ENCODE measurements at regions not wholly inside any gene's neighbourhood (a gene's known extent, or its start where the extent isn't known, plus 50 kb on each side); places are given as distances from the start of the nearest gene placed in this dataset.

DNA sequence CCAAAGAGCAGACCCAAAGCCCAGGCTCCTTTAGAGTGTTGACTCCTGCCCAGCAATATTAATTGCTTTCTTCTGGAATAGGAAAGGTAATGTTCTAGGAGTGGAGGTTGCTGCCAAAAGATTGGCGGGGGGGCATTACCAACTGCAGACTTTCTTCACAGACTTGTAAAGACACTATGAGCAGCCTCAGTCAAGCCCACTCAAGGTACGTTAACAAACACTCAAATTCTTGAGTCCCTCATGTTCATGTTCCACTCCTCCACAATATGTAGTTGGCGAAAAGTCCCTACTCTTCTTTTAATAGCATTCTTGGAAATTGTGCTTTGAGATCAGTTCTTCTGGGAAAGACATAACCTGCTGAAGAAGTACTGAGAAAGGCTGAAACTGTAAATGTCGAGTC lies 409.2 kb upstream of the KIF2A start:
- ATAC-seq, result no peak

DNA sequence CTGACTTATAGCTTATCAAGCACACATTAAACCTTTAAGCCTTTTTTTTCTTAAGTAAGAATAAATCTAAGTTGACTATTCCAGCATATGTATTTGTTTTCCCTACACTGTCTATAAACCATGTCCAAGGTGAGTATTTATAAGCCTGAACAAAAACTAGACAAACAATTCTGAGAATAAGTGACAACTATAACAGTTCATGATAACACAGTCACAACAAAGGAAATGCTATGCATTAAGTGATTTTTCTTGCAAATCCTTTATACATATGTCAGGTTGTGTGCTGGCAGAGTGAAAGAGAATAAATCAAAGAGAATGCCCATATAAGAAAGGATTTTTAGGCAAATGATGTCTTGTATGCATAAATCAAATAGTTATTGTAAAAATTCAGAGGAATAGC lies 408.8 kb upstream of the KIF2A start:
- no peak for TF ChIP-seq CSDC2 (CRISPR knock-in tag; IDR thresholded peaks at IDR 0.05)
- no peak for TF ChIP-seq PATZ1 (CRISPR knock-in tag; IDR thresholded peaks at IDR 0.05; ENCODE audit: borderline replicate concordance)
- TF ChIP-seq TOX (CRISPR knock-in tag; IDR thresholded peaks at IDR 0.05; ENCODE audit: borderline replicate concordance), result no peak
- no peak for TF ChIP-seq ZFP30 (CRISPR knock-in tag; IDR thresholded peaks at IDR 0.05)
- no peak for TF ChIP-seq TSHZ2 (CRISPR knock-in tag; IDR thresholded peaks at IDR 0.05)
- no peak for TF ChIP-seq ZNF565 (CRISPR knock-in tag; conservative IDR thresholded peaks at IDR 0.05; ENCODE audit: low read depth)
- TF ChIP-seq OSR1 (CRISPR knock-in tag; IDR thresholded peaks at IDR 0.05), result no peak
- TF ChIP-seq, protein P1, sequence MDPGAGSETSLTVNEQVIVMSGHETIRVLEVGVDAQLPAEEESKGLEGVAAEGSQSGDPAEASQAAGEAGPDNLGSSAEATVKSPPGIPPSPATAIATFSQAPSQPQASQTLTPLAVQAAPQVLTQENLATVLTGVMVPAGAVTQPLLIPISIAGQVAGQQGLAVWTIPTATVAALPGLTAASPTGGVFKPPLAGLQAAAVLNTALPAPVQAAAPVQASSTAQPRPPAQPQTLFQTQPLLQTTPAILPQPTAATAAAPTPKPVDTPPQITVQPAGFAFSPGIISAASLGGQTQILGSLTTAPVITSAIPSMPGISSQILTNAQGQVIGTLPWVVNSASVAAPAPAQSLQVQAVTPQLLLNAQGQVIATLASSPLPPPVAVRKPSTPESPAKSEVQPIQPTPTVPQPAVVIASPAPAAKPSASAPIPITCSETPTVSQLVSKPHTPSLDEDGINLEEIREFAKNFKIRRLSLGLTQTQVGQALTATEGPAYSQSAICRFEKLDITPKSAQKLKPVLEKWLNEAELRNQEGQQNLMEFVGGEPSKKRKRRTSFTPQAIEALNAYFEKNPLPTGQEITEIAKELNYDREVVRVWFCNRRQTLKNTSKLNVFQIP (CRISPR knock-in tag; IDR thresholded peaks at IDR 0.05; ENCODE audit: borderline replicate concordance, low read depth), result no peak
- TF ChIP-seq ZNF8 (CRISPR knock-in tag; IDR thresholded peaks at IDR 0.05), result no peak
- no peak for TF ChIP-seq ZFP3 (CRISPR knock-in tag; IDR thresholded peaks at IDR 0.05)
- TF ChIP-seq RARB (CRISPR knock-in tag; IDR thresholded peaks at IDR 0.05), result no peak
- TF ChIP-seq, protein P2, sequence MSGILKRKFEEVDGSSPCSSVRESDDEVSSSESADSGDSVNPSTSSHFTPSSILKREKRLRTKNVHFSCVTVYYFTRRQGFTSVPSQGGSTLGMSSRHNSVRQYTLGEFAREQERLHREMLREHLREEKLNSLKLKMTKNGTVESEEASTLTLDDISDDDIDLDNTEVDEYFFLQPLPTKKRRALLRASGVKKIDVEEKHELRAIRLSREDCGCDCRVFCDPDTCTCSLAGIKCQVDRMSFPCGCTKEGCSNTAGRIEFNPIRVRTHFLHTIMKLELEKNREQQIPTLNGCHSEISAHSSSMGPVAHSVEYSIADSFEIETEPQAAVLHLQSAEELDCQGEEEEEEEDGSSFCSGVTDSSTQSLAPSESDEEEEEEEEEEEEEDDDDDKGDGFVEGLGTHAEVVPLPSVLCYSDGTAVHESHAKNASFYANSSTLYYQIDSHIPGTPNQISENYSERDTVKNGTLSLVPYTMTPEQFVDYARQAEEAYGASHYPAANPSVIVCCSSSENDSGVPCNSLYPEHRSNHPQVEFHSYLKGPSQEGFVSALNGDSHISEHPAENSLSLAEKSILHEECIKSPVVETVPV (CRISPR knock-in tag; IDR thresholded peaks at IDR 0.05), result no peak
- ATAC-seq, result no peak

More for the DNA sequence above, 409.2 kb upstream of the KIF2A start:
- TF ChIP-seq ZNF70 (CRISPR knock-in tag; IDR thresholded peaks at IDR 0.05) (no peak), PATZ1 (CRISPR knock-in tag; IDR thresholded peaks at IDR 0.05; ENCODE audit: borderline replicate concordance) (no peak), ZNF565 (CRISPR knock-in tag; conservative IDR thresholded peaks at IDR 0.05; ENCODE audit: low read depth) (no peak), SNAI2 (CRISPR knock-in tag; IDR thresholded peaks at IDR 0.05) (no peak), RARB (CRISPR knock-in tag; IDR thresholded peaks at IDR 0.05) (no peak), ZFP3 (CRISPR knock-in tag; IDR thresholded peaks at IDR 0.05) (no peak), BACH2 (CRISPR knock-in tag; IDR thresholded peaks at IDR 0.05; ENCODE audit: borderline replicate concordance) (no peak), PPARA (CRISPR knock-in tag; IDR thresholded peaks at IDR 0.05; ENCODE audit: borderline replicate concordance) (no peak), ISL1 (CRISPR knock-in tag; IDR thresholded peaks at IDR 0.05) (no peak)
- TF ChIP-seq, protein P2 (CRISPR knock-in tag; IDR thresholded peaks at IDR 0.05), result no peak

DNA sequence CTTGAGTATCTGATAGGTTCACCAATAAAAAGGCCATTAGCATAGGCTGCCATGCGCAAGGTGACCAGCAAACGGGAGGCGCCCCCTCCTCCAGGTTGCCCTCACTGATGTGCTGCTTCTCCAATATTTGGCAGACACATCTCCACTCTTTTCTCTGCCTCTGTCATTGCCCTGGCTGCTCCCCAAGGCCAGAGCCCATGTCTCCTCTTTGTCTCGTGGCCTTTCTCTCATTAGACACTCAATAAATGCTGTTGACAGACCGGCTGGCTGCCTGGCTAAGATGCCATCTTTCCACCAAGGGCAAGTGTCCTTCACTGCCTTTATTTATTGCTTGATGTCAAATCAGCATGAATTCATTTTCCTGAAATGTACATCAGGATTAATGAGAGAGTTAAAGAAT lies 404.0 kb upstream of the KIF2A start:
- ATAC-seq, result no peak
- TF ChIP-seq ISL1 (CRISPR knock-in tag; IDR thresholded peaks at IDR 0.05), result no peak
- no peak for TF ChIP-seq ZC3H10 (CRISPR knock-in tag; IDR thresholded peaks at IDR 0.05)
- no peak for TF ChIP-seq ZNF70 (CRISPR knock-in tag; IDR thresholded peaks at IDR 0.05)
- TF ChIP-seq ARNTL (CRISPR knock-in tag; IDR thresholded peaks at IDR 0.05; ENCODE audit: borderline replicate concordance, low read depth), result no peak
- no peak for TF ChIP-seq PPARA (CRISPR knock-in tag; IDR thresholded peaks at IDR 0.05; ENCODE audit: borderline replicate concordance)
- no peak for TF ChIP-seq RARB (CRISPR knock-in tag; IDR thresholded peaks at IDR 0.05)
- TF ChIP-seq TSHZ2 (CRISPR knock-in tag; IDR thresholded peaks at IDR 0.05), result no peak
- no peak for TF ChIP-seq PATZ1 (CRISPR knock-in tag; IDR thresholded peaks at IDR 0.05; ENCODE audit: borderline replicate concordance)
- no peak for TF ChIP-seq GLIS3 (CRISPR knock-in tag; IDR thresholded peaks at IDR 0.05)
- no peak for TF ChIP-seq OSR1 (CRISPR knock-in tag; IDR thresholded peaks at IDR 0.05)
- TF ChIP-seq ZNF565 (CRISPR knock-in tag; conservative IDR thresholded peaks at IDR 0.05; ENCODE audit: low read depth), result no peak
